ENCODE measurements at regions not wholly inside any gene's neighbourhood (a gene's known extent, or its start where the extent isn't known, plus 50 kb on each side); places are given as distances from the start of the nearest gene placed in this dataset.

- no peak for ATAC-seq
- Mint-ChIP-seq H3K36me3 (peaks cover 0 to 8% of the 10 kb centered on the region in 2 donors), H3K27ac (no peak overlapping the region), H3K9me3 (peaks cover 0 to 6% of the 10 kb centered on the region in 2 donors)
- no peak for DNase-seq (ENCODE audit: low spot score in 2 of 2)
Measured at GRCh38 chrY:21091909-21092308, 336.0 kb downstream of the RPS4Y2 start.

- Mint-ChIP-seq H3K27ac (no peak overlapping the region), H3K36me3 (no peaks in the 10 kb centered on the region), H3K9me3 (no peaks in the 10 kb centered on the region)
- DNase-seq (ENCODE audit: low spot score in 2 of 2) (no peak), ATAC-seq (no peak)
Measured at GRCh38 chrY:21102507-21102906, 346.6 kb downstream of the RPS4Y2 start.

- H3K36me3 Mint-ChIP-seq = no peaks in the 10 kb centered on the region
- ATAC-seq (peak; percentile 34 to 69), DNase-seq (ENCODE audit: low spot score in 2 of 2) (no peak)
- H3K9me3 Mint-ChIP-seq = no peaks in the 10 kb centered on the region
- no peak overlapping the region for H3K27ac Mint-ChIP-seq
Measured at GRCh38 chrY:21103885-21104284, 348.0 kb downstream of the RPS4Y2 start.

- H3K36me3 Mint-ChIP-seq = no peaks in the 10 kb centered on the region
- H3K27ac Mint-ChIP-seq = peak overlapping the region in 1 of 2 donors; percentile 56
- ATAC-seq (peak; percentile 44 to 85), DNase-seq (ENCODE audit: low spot score in 2 of 2) (no peak)
- H3K9me3 Mint-ChIP-seq = no peaks in the 10 kb centered on the region
Measured at GRCh38 chrY:21105529-21105928, 349.6 kb downstream of the RPS4Y2 start.

- DNase-seq (ENCODE audit: low spot score in 2 of 2) (peak in 1 of 2 donors; percentile 2), ATAC-seq (peak; percentile 57 to 81)
- H3K27ac Mint-ChIP-seq = no peak overlapping the region
- peaks cover 4 to 5% of the 10 kb centered on the region in 2 donors for H3K9me3 Mint-ChIP-seq
- peaks cover 5% of the 10 kb centered on the region in 2 donors for H3K36me3 Mint-ChIP-seq
Measured at GRCh38 chrY:21111313-21111712, 355.4 kb downstream of the RPS4Y2 start.

GRCh38 chrY:21121065-21121464 lies 365.2 kb downstream of the RPS4Y2 start:
- H3K36me3 Mint-ChIP-seq = peaks cover 0 to 9% of the 10 kb centered on the region in 2 donors
- H3K27ac Mint-ChIP-seq = no peak overlapping the region
- DNase-seq (ENCODE audit: low spot score in 2 of 2) (no peak), ATAC-seq (no peak)
- H3K9me3 Mint-ChIP-seq = peaks cover 0 to under 1% of the 10 kb centered on the region in 2 donors

- DNase-seq (ENCODE audit: low spot score in 2 of 2) = no peak
- Mint-ChIP-seq H3K27ac (no peak overlapping the region), H3K9me3 (no peaks in the 10 kb centered on the region), H3K36me3 (peaks cover 0 to 9% of the 10 kb centered on the region in 2 donors)
- no peak for ATAC-seq
Measured at GRCh38 chrY:21135591-21135990, 375.5 kb upstream of the RBMY1B start.

GRCh38 chrY:21138056-21138758 lies 372.9 kb upstream of the RBMY1B start:
- no peaks in the 10 kb centered on the region for H3K9me3 Mint-ChIP-seq
- ATAC-seq (peak; percentile 57 to 84), DNase-seq (ENCODE audit: low spot score in 2 of 2) (no peak)
- peak overlapping the region; percentile 44 to 89 for H3K27ac Mint-ChIP-seq
- H3K36me3 Mint-ChIP-seq = peaks cover 0 to 17% of the 10 kb centered on the region in 2 donors

- no peak for DNase-seq (ENCODE audit: low spot score in 2 of 2)
- ATAC-seq = no peak
- H3K36me3 Mint-ChIP-seq = peaks cover 0 to 5% of the 10 kb centered on the region in 2 donors
- H3K27ac Mint-ChIP-seq = peak overlapping the region in 1 of 2 donors; percentile 46
- no peaks in the 10 kb centered on the region for H3K9me3 Mint-ChIP-seq
Measured at GRCh38 chrY:21146331-21146730, 364.8 kb upstream of the RBMY1B start.

- Mint-ChIP-seq H3K9me3 (no peaks in the 10 kb centered on the region), H3K27ac (no peak overlapping the region), H3K36me3 (peaks cover 13 to 19% of the 10 kb centered on the region in 2 donors)
- ATAC-seq (no peak), DNase-seq (ENCODE audit: low spot score in 2 of 2) (no peak)
Measured at GRCh38 chrY:21149971-21150370, 361.2 kb upstream of the RBMY1B start.

GRCh38 chrY:21169821-21170220 lies 341.3 kb upstream of the RBMY1B start:
- no peak for DNase-seq (ENCODE audit: low spot score in 2 of 2)
- ATAC-seq = no peak
- Mint-ChIP-seq H3K9me3 (no peaks in the 10 kb centered on the region), H3K27ac (peak overlapping the region in 1 of 2 donors; percentile 28), H3K36me3 (peaks cover 5 to 22% of the 10 kb centered on the region in 2 donors)

GRCh38 chrY:21174697-21175463 lies 336.3 kb upstream of the RBMY1B start:
- Mint-ChIP-seq H3K27ac (peak overlapping the region; percentile 55 to 70), H3K9me3 (no peaks in the 10 kb centered on the region), H3K36me3 (peaks cover 0 to 19% of the 10 kb centered on the region in 2 donors)
- no peak for DNase-seq (ENCODE audit: low spot score in 2 of 2)
- ATAC-seq = peak; percentile 75 to 81

GRCh38 chrY:21175505-21175904 lies 335.6 kb upstream of the RBMY1B start:
- DNase-seq (ENCODE audit: low spot score in 2 of 2) (no peak), ATAC-seq (no peak)
- H3K9me3 Mint-ChIP-seq = no peaks in the 10 kb centered on the region
- H3K36me3 Mint-ChIP-seq = peaks cover 0 to 19% of the 10 kb centered on the region in 2 donors
- H3K27ac Mint-ChIP-seq = peak overlapping the region; percentile 55 to 70

GRCh38 chrY:21177306-21177800 lies 333.8 kb upstream of the RBMY1B start:
- no peaks in the 10 kb centered on the region for H3K9me3 Mint-ChIP-seq
- peak overlapping the region in 1 of 2 donors; percentile 74 for H3K27ac Mint-ChIP-seq
- no peak for ATAC-seq
- DNase-seq (ENCODE audit: low spot score in 2 of 2) = no peak
- peaks cover 0 to 5% of the 10 kb centered on the region in 2 donors for H3K36me3 Mint-ChIP-seq

GRCh38 chrY:21178281-21178680 lies 332.9 kb upstream of the RBMY1B start:
- no peak overlapping the region for H3K27ac Mint-ChIP-seq
- DNase-seq (ENCODE audit: low spot score in 2 of 2) (no peak), ATAC-seq (no peak)
- H3K36me3 Mint-ChIP-seq = no peaks in the 10 kb centered on the region
- no peaks in the 10 kb centered on the region for H3K9me3 Mint-ChIP-seq

GRCh38 chrY:21180921-21181320 lies 330.2 kb upstream of the RBMY1B start:
- ATAC-seq = peak; percentile 83 to 97
- H3K27ac Mint-ChIP-seq = no peak overlapping the region

GRCh38 chrY:21184271-21184670 lies 326.9 kb upstream of the RBMY1B start:
- no peaks in the 10 kb centered on the region for H3K9me3 Mint-ChIP-seq
- DNase-seq (ENCODE audit: low spot score in 2 of 2) (no peak), ATAC-seq (no peak)
- H3K36me3 Mint-ChIP-seq = no peaks in the 10 kb centered on the region
- peak overlapping the region in 1 of 2 donors; percentile 71 for H3K27ac Mint-ChIP-seq

More at GRCh38 chrY:21180921-21181320, 330.2 kb upstream of the RBMY1B start:
- Mint-ChIP-seq H3K36me3 (no peaks in the 10 kb centered on the region), H3K9me3 (no peaks in the 10 kb centered on the region)
- peak in 1 of 2 donors; percentile 29 for DNase-seq (ENCODE audit: low spot score in 2 of 2)
